HG03439 (cell line): ENCODE measurements at regions not wholly inside any gene's neighbourhood (a gene's known extent, or its start where the extent isn't known, plus 50 kb on each side); places are given as distances from the start of the nearest gene placed in this dataset.

Experiments
- ATAC-seq: cut with Tn5 transposase; IDR thresholded peaks from one replicate; pipeline ENCODE4 v1.9.1; 2021; ENCODE audit warnings: mild to moderate bottlenecking, moderate library complexity; ENCODE audit not compliant: unreplicated experiment

GRCh38 chr3:5304789-5305683 is 117.5 kb downstream of the EDEM1 start:
- ATAC-seq, result peak; percentile 71

GRCh38 chr3:5305684-5305989 is 118.1 kb downstream of the EDEM1 start:
- ATAC-seq, result no peak

DNA sequence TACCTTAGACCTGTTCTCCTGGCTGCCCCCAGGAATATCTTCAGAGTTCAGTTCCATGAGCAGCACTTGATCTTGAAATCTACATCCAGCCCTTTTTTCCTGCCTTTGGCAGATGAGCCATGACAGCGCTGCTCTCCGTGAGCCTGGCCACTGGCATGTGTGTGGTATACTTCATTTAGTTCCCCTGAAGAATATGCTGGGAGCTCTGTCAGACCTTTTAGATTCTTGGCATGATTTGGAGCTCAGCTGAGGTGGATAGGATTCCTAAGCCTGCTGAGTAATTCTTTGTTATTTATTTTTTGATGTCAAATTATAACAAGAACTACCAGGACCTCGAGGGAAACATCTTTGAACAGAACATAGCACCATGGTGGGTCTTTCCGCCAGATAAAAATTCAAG is 121.7 kb downstream of the EDEM1 start:
- no peak for ATAC-seq

DNA sequence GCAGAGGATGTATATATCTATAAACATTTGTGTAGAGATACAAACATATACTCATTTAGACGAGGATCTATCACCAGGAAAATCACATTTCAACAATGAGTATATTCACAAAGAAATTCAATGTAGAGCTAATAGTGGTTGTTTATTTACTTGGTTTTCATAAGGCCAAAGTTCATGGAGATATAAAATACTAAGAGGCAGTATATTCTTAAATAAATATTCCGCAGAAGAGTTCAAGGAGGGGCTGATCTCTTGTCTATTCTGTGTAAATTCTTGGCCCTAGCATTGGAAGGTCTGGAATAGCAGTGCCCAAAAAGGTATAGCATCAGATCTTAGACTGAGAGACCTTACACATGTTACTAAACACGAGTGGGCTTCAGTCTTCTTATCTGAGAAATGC is 122.1 kb downstream of the EDEM1 start:
- no peak for ATAC-seq

DNA sequence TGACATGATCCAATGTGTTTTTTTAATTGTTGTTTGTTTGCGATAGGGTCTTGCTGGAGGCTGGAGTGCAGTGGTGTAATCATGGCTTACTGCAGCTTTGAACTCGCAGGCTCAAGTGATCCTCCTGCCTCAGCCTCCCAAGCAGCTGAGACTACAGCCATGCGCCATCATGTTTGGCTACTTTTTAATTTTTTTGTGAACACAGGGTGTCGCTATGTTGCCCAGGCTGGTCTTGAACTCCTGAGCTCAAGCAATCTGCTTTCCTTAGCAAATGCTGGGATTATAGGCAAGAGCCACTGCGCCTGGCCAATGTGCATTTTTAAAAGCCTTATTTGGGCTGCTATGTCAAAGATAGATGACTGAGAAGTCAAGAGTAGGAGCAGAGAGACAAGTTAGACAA is 123.0 kb downstream of the EDEM1 start:
- ATAC-seq, result no peak

DNA sequence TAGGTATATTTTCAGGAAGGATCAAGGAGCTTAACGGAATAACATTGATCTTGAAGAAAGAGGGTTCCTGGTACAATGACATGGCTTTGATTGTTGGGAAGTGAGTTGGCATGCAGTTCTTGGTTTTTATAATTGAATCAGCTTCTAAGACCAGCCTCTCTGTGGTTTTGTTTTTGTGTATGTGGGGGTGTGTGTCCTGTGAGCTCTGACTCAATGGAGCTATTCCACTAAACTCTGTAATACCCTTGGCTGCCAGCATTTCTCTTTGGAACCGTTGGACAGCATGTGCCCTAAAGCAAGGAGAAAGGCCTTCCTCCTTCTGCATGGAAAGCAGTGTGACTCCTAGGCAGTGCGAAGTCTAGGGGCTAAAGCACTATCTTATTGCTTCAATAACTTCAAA is 124.8 kb downstream of the EDEM1 start:
- ATAC-seq, result no peak

DNA sequence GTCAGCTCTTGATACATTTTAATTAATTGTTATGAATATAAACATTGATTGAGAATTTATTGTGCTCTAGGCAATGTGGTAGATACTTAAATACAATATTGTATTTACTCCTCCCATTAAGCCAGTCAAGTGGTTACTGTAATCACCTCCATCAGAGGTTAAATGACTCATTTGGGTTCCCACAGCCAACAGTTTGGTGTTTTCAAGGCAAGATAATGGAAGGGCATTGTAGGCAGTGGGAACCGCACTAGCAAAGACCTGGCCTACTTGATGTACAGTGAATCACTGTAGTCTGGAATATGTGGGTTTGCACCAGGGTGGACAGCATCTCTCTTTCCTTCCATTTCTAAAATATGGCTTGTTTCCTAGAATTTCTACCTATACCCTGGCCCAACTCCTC is 127.4 kb downstream of the EDEM1 start:
- ATAC-seq, result no peak

DNA sequence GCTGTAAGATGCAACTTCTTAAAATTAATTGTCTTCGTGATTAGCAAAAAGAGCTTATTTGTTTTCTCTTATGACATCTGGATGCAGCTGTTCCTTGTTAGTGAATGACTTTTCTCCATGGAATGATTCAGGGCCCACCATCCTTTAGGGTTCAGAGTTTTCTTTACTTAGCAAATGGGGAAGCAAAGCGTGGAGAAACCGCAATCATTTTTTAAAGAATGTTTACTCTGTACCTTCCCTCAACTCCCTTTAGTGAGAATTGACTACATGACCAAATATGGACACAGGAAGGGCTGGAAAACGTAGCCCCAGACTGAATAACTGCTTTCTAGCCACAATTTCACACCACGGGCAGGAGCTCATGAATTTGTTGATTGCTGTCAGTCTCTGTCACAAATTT is 130.1 kb downstream of the EDEM1 start:
- no peak for ATAC-seq

DNA sequence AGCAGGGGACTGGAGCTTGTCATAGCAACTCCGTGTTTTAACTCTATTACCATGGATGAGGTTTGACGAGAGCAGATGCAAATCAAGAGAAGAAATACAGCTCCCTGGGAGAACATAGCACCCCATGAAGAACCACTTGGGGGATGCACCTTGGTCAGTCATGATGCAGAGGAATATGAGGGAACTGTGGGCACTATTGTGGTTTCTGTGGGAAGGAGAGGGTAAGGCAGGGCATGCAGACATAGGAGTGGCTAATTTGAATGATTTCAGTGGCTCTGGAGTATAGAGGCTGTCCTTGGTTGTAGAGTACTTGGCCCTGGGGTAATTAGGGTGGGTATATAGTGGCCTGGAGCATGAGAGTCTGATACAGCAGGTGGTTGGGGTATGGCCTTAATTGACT is 131.9 kb downstream of the EDEM1 start:
- ATAC-seq, result no peak

DNA sequence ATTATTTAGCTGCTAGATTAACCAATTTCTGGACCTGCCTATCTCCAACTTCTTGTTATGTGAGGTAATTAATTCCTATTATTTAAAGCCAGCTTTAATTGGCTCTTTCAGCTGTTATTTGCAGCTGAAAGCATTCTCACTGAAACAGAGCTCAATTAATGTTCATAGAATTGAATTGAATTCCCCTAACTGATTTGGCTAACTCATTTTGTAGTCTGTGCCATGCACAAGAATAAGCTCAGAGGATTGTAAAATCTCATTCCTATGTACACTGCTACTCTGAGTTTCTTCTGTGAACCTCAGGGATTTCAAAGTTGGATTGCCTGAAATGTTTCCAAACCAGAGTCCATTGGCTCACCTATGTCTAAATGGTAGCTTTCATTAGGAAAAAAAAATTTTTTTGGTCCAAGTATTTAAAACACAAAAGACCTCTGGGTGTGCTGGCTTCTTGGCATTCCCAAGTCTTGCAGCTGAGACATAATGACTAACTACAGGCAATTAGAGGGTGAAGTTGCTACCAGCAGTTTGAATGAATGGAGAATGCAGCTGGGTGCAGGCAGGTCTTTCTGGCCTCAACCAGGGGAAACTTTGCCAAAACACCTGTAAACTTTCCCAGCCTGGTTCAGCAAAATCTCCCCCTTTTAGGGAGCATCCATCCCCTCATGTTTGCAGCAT is 134.3 kb downstream of the EDEM1 start:
- ATAC-seq, result no peak

DNA sequence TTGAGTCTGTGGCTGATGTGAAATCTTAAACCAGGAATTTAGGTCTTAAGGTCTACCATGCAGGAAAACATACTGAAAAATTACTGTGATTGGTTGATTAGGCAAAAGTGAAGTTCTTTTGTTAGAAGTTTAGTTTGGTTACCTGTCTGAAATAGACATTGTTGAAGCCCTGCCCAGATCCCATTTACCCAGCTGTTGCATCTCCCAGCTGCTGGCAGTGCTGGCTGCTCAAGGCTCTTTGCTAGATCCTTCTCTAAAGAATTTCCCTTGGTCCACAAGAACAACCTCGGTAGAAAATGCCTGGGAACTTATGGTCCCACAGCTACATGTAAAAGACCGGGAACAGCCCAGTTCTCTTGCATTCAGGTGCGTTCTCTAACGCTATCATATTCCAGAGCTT is 137.3 kb downstream of the EDEM1 start:
- no peak for ATAC-seq

DNA sequence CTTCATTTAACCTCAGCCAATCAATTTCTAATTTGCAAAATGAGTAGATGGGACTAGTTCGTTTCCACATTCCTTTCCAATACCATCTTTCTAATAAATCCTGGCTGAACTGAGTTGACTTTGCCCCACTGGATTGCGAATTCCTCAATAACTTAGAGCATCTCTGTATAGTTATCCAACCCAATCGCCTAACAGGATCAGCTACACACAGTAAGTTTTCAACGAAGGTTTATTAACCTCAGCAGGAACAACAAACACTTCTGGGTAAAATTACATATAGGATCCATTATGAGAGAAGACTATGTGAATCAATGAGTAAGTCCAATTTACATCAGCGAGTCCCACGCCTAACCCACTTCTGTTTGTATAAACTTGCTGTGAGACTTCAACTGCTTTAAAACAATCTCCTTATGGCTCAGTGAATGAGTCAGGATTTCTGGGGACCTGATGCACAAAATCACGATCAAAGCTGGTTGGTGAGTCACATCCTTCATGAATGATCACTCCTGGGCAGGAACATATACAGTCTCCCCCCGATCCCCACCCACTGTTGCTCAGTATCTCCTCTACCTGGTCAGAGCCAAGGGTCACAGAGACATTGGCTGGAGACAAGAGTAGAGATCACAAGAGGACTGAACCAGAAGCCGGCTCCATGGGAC is 142.8 kb downstream of the EDEM1 start:
- no peak for ATAC-seq

DNA sequence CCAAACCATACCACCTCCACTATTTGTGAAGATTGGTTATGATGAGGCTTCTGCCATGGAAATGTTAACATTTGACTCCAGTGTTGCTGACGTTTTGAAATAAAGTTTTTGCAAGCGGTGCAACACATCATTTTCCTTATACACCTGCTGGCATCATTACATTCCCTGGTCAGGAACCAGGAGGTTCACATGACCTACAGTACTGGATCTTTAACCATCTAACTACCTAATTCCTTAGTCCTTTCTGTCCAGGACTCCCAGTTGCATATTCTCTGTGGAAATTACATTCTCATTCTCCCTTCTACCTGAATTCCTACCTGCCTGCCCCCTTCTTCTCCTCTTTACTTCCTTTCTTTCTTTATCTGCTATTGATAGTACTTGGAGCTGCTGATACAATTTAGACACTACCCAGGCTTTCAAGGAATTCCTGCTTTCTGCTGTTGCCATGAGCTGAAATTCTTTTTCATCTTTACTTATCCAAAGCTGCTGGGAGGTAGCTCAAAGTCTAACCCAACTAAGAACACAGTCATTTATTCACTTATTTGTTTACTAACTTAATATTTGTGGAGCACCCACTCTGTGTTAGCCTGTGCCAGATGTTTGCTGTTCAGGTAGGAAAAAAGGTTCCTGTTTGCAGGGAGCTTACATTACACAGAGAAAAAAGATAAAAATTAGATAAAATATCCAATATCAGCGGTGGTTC is 144.2 kb downstream of the EDEM1 start:
- ATAC-seq, result no peak

DNA sequence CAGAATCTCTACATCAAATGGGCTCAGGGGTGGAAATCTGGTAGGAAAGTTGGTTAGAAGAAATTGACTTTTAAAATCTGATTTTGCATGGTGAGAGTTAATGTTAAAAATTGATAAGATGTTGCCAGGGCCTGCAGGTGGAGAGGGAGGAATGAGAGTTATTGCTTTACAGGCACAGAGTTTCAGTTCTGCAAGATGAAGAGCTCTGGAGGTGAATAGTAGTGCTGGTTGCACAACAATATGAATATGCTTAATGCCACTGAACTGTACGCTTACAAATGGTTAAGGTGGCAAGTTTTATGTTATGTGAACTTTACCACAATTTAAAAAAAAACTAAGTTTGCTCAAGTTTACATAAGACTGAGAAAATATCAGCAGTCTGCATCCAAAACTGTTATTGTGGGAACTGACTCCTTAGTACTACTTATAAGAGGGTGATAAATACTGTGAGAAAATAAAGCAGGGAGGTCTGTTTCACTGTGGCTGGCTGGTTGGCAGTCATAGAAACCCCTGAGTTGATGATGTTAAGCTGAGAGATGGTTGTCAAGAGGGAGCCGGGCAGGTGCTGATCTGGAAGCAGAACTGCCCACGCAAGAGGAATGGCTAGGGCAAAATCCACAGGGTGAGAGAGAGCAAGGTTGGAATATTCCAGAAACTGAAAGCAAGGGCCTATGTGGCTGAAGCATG is 144.9 kb downstream of the EDEM1 start:
- no peak for ATAC-seq

- no peak for ATAC-seq
Measured at GRCh38 chr3:5339967-5340535, 152.5 kb downstream of the EDEM1 start.

GRCh38 chr3:5341610-5342009 is 154.1 kb downstream of the EDEM1 start:
- ATAC-seq, result no peak

DNA sequence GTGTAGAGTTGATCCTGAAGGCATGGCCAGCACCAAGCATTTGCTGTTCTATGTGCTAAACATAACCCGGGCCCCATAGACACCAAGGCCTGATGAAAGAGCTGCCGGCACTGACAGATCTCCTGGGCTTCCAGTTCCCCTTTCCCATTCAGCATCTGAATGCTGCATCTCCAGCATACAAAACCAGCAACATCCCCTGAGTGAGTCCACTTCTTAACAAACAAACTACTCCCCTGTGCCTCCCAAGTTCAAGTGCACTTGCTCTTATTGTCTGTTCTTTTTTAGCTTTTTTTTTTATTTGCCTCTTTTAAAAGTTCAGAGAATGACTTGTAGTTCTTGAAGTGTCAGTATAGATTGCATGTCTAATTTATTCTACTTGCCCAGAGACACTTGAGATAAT is 156.0 kb downstream of the EDEM1 start:
- no peak for ATAC-seq

DNA sequence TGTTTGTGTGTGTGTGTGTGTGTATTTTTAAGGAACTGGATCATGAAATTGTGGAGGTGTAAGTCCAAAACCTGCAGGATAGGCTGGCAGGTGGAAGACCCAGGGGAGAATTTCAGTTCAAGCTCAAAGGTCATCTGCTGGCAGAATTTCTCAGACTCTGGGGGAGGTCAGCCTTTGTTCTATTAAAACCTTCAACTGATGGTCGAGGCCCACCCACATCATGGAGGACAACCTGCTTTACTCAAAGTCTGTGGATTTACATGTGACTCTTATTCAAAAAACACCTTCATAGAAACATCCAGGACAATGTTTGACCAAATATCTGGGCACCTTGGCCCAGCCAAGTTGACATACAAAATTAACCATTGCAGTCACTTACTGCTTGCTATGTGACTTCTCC is 157.2 kb downstream of the EDEM1 start:
- no peak for ATAC-seq

GRCh38 chr3:5347486-5347885 is 160.0 kb downstream of the EDEM1 start:
- no peak for ATAC-seq

GRCh38 chr3:5348229-5348902 is 160.9 kb downstream of the EDEM1 start:
- ATAC-seq, result no peak
